CD4-positive, alpha-beta T cell treated with Interleukin-12 subunit alpha and Interleukin-12 subunit beta, for 1 hour (primary cell): ENCODE measurements at regions not wholly inside any gene's neighbourhood (a gene's known extent, or its start where the extent isn't known, plus 50 kb on each side); places are given as distances from the start of the nearest gene placed in this dataset.
"Not testable (repeated sequence)": the region's sequence is repeated elsewhere in the genome, so short reads cannot be mapped to it uniquely, and the experiment has no call there.

Experiments
- DNase-seq: peaks from one replicate; pipeline ENCODE4 v3.0.0-alpha.2; 2020

DNA sequence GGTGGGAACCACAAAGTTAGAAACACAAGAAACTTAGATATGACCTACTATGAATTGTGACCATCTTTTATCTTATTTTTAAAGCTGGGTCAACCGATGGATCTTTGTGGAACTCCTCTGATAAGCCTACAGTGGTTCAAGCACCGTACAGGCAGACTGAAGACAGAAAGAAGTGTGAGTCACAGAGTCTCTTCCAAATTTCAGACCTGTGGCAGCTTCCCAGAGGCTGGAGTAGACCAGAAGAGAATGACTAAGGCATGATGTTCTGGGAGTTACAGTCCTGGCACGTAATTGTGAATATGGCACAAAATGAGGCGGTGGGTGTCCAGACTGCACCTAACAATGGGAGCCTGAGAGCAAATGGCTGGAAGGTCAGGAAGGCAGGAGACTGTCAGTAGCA, 70.0 kb downstream of the LMO4 start:
- DNase-seq: no peak

DNA sequence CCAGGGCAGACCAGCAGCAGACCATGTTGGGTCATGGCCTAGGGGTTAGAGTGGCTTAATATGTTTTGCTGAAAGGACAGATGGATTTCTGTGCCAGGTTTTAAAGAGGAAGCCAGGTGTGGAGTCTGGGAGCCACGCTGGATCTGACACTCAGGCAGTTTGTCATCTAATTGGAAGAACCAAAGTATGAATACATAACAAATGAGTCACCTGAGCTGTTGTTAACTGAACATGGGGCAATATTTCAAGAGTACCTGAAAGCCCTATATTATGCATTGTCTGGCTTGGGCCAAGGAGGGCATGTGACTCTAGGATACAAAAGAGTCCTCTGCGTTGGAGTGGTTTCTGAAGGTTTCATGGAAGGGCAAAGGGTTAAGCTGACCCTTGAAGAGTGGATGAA, 70.6 kb downstream of the LMO4 start:
- DNase-seq: no peak

DNA sequence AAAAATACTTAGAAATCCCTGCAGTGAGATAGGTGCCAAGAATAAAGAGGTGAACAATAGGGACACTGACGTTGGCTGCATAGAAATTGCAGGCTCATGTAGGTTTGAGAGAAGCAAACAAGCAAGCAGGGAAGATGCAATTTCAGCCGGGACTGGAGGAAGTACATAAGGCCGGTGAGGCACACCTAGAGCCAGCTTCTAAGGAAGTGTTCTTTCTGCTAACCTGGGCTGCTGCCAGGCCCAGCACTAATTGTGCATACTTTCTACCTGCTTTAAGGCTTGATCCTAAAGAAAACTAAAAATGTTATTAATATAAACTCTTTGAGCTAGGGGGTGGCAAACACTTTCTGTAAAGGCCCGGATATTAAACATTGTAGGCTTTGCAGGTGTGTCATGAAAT, 71.0 kb downstream of the LMO4 start:
- DNase-seq: no peak

DNA sequence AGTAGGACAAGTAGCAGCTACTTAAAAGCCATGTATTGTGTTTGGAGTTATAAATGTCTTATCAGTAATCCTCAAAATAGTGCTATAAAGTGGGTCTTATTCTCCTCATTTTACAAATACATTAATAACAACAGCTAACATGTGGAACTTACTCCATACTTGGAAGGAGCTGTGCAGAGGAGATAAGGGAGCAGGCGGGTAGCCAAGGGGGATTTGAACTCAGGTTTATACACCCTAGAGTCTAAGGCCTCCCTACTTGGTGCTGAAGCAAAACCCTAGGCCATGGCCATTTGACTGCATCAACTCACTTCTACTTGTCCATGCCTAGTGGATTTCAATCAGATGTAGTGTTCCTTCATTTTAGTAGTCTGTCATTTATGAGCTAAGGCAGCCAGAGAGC, 72.1 kb downstream of the LMO4 start:
- no peak for DNase-seq

DNA sequence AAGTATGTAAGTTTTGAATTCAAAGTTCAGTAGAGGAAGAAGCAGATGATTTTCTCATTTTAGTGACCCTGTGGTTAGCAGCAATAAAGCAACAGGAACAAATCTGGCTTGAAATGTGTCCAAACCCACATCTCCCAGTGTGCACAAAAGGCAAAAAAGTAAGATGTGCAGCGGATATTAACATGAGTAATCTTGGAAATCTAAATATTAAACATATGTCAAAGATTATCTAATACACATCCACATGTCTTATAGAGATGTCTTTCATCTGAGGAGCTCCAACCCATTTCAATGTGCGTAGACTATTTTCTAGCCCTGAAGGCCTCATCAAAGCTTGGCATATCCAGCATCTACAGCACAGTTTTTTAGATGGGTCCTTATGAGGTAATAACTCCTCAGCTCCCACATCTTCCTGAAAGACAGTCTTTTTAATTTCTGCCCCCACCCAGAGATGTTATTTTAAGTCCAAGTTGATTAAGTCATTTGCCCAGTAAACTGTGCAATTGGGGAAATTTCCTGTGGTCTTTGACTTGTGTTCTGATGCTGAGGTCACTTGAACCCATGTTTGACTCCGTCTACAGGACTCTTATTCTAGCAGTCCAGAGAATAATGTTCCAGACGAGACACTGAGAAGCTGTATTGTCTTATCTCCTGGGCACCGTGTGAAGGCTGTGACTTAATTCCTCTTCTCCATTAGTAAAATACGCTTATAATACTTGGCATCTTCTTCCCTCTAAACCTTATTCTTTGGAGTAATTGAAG, 73.7 kb downstream of the LMO4 start:
- DNase-seq: no peak

DNA sequence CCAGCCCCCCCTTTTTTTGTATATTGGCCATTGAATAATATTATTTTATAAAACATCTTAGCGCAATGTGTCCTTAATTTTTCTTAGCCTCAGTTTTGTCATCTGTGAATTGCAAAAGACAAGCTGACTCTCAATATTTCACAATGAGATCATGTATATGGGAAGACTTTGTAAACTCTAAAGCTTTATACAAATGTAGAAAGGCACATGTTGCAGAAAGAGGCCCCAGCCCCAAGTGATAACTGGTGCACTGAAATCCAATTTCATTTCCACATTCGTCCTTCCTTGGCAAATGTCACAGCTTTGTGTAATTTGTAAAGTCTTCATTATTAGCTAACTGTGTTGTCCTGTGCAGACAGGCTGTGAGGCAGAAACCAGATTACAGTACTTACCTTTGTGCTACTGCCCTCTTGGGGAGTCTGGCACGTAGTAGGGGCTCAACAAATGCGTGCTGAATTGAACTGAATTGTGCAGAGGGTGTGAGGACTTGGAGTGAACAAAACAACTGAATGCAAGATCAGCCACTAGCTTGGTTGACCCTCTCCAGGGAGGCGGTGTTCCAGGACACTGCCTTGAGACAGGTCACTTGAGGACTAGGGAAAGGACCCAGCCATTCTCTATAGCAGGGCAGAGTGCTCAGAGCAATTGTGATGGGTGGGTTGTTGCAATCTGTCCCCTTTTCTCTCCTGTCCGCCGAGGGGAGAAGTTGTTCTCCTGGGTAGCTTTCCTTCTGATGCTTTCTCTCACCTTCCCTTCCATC, 74.6 kb downstream of the LMO4 start:
- no peak for DNase-seq

DNA sequence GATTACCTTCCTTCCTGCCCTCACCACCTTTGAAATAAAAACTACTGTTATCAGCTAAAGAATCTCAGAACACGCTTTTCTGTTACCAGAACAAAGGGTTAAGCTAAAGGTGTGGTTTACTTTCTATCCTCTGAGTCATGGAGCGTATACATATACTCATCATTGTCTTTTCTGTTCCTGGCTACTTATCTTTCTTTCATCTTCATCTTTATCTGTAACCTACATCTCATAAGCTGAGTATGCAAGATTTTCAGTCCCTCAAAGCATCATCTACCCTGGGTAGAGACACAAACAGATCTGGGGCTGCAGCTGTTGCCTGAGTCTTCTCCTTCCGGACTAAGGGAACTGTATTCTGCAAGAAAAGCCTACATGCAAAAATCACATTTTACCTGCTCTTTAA, 75.6 kb downstream of the LMO4 start:
- peak; percentile 39 for DNase-seq

DNA sequence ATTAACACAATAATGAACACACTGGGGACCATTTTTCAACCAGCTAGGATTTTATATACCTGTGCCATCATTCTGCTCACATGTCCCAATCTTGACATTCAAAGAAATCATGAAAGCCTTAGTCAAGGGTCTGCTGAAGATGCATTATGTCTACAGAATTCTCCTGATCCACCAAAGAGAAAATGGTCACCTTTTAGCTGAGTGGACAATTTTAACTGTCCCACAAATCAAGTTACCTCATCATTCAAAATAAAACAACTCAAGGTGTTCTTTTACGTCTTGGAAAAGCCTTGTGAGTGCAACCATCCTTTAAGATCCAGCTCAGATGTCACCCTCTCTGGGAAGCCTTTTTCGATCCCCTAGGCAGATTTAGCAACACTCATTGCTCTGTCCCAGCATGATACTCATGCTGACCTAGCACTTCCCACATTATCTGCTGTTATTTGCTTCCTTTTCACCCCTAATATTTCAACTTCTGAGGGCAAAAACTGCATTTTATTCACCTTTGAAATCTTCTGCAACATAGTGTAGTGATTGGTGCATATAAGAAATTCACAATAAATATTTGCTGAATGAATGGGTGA, 80.1 kb downstream of the LMO4 start:
- DNase-seq: no peak

DNA sequence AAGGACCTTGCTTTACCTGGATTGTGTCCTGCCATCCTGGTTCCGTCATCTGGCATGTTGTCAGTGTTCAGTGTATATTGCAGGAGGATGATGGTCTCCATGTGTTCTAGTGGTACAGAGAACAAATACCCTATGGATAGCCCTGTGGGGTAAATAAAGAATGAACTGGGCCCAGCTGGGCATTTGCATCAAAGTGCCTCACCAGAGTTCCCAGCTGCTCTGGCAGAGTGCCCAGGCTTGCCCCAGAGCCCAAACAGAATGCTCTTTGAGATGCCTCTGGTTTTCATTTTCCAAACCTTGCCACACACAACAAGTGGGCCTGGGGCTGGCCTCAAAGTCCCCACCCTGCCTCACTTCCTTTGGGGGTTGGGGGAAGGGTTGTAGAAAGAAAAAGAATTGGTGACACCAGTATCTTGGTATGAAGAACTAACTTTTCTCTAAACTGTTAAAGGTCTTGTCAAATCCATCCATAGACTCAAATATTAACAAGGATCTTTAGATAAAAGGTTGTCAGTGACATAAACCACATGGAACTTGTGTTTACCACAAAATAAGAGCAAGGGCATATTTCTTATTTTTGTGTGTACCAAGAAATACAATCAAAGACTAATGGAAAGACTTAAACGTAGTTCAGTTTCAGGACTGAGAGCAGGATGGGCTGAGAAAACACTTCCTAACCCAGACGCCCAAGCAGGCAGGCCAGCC, 82.2 kb downstream of the LMO4 start:
- DNase-seq: no peak

DNA sequence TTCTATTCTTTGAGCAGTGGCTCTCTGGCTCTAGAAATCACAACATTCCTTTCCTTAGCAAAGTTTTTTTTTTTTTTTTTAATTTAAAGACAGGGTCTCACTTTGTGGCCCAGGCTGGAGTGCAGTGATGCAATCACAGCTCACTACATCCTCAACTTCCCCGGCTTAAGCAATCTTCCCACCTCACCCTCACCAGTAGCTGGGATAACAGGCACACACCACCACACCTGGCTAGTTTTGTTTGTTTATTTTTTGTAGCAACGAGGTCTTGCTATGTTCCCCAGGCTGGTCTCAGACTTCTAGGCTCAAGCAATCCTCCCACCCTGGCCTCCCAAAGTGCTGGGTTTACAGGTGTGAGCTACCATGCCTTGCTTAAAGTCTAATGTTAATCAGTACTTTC, 85.2 kb downstream of the LMO4 start:
- DNase-seq: not testable (repeated sequence)

DNA sequence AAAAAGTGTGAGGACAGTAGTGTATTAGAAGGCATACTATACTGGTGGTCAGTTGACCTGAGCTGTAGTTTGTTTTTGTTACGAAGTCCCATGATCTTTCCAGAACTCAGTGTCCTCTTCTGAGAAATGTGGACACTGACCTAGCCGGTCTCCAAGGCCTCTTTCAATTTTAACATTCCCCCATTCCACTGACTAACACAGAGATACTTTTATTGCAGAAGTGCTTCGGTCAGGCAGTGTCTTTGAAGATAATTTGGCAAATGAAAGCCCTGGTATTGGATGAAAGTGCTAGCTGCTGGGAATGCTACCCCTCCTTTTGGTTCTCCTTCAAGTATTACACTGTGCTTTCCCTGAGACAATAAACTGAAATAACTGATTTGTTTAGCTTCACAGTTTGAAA, 89.4 kb downstream of the LMO4 start:
- DNase-seq: no peak

DNA sequence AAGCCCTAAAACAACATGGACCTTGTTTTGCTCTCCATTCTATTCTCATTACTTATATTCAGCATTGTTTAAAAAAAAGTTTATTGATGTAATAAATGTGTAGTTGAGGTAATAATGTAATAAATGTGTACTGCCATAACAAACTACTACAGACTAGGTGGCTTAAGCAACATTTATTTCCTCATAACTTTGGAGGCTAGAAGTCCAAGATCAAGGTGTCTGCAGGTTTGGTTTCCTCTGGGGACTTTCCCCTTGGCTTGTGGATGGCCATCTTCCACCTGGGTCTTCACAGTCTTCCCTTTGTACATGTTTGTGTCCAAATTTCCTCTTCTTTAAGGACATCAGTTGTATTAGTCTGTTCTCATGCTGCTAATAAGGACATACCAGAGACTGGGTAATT, 93.1 kb downstream of the LMO4 start:
- DNase-seq: no peak

DNA sequence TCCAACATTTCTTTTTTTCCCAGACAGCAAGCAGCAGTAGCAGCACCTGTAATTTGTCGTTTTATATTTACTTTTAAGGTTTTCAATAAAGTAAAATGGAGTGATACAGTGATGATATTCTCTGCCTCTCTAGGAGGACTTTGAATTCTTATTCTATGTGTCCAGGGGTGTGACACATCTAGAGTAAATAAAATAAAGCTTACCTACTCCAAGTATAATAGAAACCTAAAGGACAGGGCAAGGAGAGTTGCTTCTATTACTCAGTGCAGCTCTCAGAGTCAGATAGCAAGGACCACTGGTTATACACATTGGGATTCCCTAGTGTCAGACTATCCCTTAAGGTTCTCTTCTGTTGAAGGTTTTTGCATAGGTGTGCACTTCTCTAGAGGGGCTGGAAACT, 95.9 kb downstream of the LMO4 start:
- DNase-seq: no peak

DNA sequence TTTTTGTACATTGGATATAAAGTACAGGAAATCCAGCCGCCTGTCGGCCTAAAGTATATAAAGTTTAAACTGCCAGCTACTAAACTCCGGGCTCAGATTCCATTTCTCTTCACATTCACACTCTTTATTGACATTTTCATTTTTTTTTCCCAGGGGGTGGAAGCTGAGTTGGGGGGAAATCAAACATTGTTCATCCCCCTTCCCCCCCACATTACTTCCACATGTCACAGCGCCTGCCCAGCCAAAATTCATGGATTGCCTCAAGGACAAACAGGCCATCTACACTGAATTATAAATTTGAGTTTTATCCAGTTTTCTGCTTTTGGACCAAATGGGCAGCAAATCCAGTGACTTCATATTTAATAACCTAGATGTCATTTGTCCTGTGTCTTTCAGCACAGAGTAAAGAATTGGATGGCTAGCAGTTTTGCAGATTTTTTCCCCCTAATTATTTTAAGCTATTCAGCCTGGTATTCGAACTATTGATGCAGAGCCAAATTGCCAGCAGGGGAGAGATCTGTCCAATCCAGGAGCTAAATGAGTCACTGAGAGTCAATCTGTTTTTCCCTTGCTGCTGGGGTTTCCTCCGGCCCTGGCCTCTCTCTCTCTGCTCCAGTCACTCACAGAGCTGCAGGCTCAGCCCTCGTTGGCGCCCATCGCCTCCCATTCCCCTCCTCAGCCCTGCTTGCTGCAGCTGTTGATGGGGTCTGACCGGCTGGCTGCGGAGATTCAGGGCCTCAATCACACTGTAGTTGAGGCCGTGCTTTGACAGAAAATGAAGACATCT, 98.0 kb downstream of the LMO4 start:
- no peak for DNase-seq

DNA sequence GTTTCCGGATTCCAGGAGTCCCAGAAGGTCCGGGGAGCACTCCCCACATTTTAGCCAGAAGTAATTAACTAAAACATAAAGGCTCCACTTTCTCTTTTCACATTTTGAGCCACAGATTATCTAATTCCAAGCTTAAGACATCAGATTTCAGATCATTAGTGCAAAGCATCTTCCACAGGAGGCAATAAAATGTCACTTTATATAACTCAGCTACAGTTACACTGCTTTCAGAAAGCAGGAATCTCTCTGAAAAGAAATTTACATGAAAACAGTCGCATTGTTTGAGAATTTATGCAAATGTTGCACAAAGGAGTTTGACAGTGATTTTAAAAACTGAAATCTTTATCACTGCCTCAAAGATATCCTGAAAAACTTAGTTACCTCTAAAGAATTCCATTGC, 99.7 kb downstream of the LMO4 start:
- DNase-seq: no peak

DNA sequence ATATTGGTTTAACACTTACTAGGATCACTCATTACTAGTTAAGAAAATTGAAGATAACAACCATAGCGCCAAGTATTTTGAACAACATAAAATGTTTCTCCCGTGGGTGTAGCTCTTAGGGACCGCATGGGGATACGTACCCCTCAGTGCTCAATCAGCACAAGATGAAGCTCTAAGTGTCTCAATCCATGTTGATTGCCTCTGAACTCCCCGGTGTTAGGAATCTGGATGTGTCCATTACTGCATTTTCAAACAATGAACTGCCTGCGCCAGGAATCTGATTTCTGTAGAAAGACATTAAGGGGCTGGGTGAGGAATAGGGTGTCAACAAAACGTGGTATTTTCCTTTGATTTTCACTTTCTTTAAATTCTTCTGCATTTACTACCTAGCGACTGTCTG, 100.2 kb downstream of the LMO4 start:
- no peak for DNase-seq

DNA sequence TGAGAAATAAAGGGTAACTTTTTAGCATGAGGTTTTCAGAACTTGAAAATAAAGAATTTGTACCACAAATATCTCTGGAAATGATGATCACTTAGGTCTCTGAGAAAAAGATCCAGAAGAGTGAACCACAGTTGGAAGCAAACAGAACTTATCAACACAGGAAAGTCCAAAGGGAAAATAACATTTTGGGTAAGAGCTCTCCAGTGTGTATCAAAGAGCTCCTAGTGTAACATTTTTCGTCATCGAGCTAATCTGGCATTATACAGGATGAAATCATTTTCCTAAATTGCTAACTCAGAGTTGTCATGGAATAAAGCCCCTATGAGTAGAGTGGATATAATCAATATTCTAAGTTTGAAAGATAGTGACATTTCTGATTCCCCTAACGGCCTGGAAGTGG, 104.0 kb downstream of the LMO4 start:
- no peak for DNase-seq

DNA sequence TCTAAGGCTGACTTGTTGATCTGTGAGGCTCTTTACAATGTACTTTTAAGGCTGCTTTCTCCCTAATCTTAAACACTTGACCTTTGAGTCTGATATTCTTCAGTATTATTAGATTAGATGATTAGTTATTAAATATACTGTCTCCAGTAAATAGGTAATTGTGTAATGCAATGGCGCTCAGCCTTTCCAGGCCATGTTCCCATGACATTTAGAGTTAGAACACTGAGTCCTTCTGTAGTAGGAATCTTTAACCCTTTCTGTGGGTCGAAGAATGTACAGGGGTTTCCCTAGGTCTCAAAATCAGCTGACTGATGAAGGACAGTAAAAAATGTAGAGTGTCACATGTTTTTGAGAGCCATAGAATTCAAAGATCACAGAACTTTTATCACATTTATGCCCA, 104.4 kb downstream of the LMO4 start:
- not testable (repeated sequence) for DNase-seq

DNA sequence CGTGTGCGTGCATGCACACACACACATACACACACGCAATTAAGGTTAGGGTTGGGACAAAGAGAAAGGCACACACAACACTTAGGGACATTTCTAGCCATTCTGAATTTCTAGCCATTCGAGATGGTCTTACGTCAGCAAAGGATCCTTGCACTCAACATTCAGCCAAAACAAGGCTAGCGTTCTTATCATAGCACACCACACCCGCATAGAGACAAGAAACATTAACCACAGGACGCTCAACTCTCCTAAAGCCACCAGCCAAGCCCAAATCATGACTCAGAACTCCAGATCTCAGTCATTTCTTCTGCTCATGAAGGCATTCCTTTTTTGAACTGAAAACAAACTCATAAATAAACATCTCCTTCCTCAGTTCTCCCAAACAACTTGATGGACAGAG, 106.8 kb downstream of the LMO4 start:
- no peak for DNase-seq

DNA sequence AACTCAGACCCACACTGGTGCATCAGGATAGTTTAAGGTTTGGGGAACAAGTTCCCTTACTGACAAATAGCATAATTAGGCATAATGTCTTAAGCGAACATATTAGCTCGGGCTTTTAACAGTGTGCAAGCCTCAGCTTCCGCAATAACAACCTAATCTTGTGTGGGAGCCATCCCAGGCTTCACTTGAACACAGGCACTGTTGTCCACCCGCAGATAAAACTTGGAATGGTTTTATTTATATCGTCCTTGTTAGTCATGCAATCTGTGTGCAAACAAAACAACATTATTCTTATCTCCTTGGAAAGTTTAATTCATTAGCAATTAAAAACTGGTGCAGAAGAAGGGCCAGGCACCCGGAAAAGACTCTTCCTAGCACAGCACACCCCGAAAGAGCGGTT, 107.4 kb downstream of the LMO4 start:
- DNase-seq: not testable (repeated sequence)

DNA sequence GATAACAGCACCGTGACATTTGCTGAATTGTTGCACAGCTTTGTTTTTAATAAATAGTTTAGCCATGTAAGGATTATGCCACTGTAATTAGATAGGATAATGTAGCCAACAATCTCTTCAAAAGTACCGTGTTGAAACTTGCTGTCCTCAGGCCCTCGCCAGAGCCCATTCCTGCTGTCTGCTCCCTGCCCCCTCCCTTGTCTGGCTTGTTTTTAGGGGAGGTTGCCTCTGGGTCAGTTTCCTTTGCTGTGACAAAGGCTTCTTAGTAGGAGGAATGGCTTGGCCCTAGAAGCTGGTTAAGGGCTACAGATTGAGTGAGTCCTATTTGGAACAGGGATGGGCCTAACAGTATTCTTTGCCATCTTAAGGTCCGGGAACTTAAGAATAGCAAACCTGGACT, 107.9 kb downstream of the LMO4 start:
- no peak for DNase-seq

DNA sequence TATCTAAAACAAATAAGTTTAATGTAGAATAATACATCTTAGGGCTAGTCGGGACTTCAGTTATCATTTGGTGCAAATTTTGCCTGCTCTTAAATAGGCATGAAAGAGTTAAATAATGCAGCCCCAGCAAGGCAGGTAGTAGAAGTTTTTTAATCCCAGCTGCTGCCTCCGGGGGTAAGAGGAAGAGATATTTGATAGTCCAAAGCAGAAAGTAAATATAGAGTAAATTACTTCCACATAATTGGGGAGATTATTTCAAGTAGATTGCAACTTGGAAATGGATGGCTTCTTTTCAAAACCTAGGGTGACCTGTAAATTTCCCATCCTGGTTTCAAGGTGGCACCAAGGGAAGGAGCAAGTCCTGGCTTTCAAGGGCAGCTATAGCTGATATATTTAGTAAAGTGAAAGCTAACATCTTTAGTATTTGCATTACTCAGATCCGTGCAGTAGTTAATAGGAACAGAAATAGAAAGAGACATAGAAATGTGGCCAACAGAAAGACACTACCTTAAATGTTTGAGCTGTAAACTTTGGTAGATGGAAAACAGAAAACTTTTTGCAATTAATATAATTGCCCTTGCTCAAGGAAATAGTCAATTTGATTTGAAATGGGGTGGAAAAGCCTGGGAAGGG, 109.1 kb downstream of the LMO4 start:
- no peak for DNase-seq
